Cerebellar nuclear complex (tissue), 1 donor: ENCODE measurements at regions not wholly inside any gene's neighbourhood (a gene's known extent, or its start where the extent isn't known, plus 50 kb on each side); places are given as distances from the start of the nearest gene placed in this dataset.
"Not testable (repeated sequence)": the region's sequence is repeated elsewhere in the genome, so short reads cannot be mapped to it uniquely, and the experiment has no call there.

ENCODE experiments used
- DNase-seq, 2 experiments: peaks; one replicate each; lab custom pipeline; 2025; lab: John Stamatoyannopoulos, UW

GRCh38 chr20:40856653-40857052 lies 167.6 kb upstream of the MAFB start:
- DNase-seq: no peak

- no peak for DNase-seq
Observed at GRCh38 chr20:40860487-40860902, 168.1 kb upstream of the TOP1 start.

- no peak for DNase-seq
Observed at GRCh38 chr20:40861427-40862008, 167.1 kb upstream of the TOP1 start.

GRCh38 chr20:40863355-40863919 lies 165.2 kb upstream of the TOP1 start:
- no peak for DNase-seq

- no peak for DNase-seq
Observed at GRCh38 chr20:40864470-40864869, 164.2 kb upstream of the TOP1 start.

- no peak for DNase-seq
Observed at GRCh38 chr20:40865095-40865494, 163.5 kb upstream of the TOP1 start.

GRCh38 chr20:40866056-40866455 lies 162.6 kb upstream of the TOP1 start:
- DNase-seq: no peak

- no peak for DNase-seq
Observed at GRCh38 chr20:40868551-40869217, 159.9 kb upstream of the TOP1 start.

- DNase-seq: no peak
Observed at GRCh38 chr20:40869218-40870147, 159.1 kb upstream of the TOP1 start.

GRCh38 chr20:40875116-40876085 lies 153.2 kb upstream of the TOP1 start:
- DNase-seq: no peak

GRCh38 chr20:40878099-40878498 lies 150.5 kb upstream of the TOP1 start:
- DNase-seq: not testable (repeated sequence)

- no peak for DNase-seq
Observed at GRCh38 chr20:40880063-40880728, 148.4 kb upstream of the TOP1 start.

- no peak for DNase-seq
Observed at GRCh38 chr20:40880729-40881109, 147.9 kb upstream of the TOP1 start.

- DNase-seq: no peak
Observed at GRCh38 chr20:40882152-40882551, 146.5 kb upstream of the TOP1 start.

GRCh38 chr20:40883097-40883496 lies 145.5 kb upstream of the TOP1 start:
- no peak for DNase-seq

- DNase-seq: no peak
Observed at GRCh38 chr20:40887105-40887504, 141.5 kb upstream of the TOP1 start.

GRCh38 chr20:40889266-40889665 lies 139.4 kb upstream of the TOP1 start:
- DNase-seq: not testable (repeated sequence)

GRCh38 chr20:40890181-40890580 lies 138.4 kb upstream of the TOP1 start:
- DNase-seq: no peak

- no peak for DNase-seq
Observed at GRCh38 chr20:40890635-40891034, 138.0 kb upstream of the TOP1 start.

- no peak for DNase-seq
Observed at GRCh38 chr20:40891351-40891750, 137.3 kb upstream of the TOP1 start.

GRCh38 chr20:40892642-40893041 lies 136.0 kb upstream of the TOP1 start:
- DNase-seq: no peak
